NCI-H1417 (cell line): ENCODE measurements at regions not wholly inside any gene's neighbourhood (a gene's known extent, or its start where the extent isn't known, plus 50 kb on each side); places are given as distances from the start of the nearest gene placed in this dataset.

Experiments used
- DNase-seq, 3 experiments: peaks; one replicate each; lab custom pipeline; 2025; lab: John Stamatoyannopoulos, UW

- DNase-seq: no peak
Measured at GRCh38 chr6:8276148-8276547, 159.2 kb downstream of the SLC35B3 start.

GRCh38 chr6:8275667-8276066, 159.7 kb downstream of the SLC35B3 start:
- no peak for DNase-seq

- DNase-seq: peak in 1 of 3 experiments; percentile 3
Measured at GRCh38 chr6:8274226-8274625, 161.1 kb downstream of the SLC35B3 start.

DNA sequence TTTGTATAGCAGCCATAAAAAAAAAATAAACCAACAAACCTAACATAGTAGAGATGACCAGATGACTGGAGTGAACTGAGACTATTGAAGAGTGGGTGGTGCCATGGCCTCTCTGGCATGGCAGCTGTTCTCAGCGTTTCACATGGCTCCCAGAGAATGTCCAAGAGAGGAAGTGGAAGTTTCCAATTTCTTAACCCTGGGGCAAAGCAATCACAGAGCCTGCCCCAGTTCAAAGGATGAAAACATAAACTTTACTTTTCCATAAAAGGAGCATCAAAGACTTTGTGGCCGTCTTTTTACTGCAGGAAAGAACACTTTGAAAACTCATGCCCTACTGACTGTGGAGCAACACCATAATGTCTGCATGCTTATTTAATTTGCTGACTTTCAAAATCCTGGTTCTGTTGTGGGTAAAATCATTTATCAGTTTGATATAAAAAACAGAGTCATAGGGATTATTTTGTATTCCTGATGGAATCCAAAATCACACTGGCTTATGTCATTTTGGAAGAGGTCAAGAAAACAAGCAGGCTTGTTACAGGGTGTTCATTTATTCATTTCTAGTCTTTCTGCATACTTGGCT, 165.4 kb downstream of the SLC35B3 start:
- DNase-seq: no peak

DNA sequence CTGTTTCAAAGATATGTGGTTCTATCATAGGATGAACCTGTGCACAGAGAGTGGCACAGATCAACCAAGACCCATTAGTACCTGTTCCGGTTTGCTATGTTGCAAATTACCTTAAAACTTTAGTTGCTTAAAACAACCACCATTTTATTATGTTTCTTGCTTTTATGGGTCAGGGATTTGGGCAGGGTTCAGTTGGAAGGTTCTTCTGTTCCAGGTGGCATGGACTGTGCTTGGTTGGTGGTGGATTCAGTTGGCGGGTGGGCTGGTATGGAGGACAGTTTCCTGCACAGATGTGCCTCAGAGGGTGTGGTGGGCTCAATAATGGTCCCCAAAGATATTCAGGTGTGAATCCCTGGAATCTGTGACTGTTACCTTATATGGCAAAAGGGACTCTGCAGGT, 166.3 kb downstream of the SLC35B3 start:
- DNase-seq: no peak

DNA sequence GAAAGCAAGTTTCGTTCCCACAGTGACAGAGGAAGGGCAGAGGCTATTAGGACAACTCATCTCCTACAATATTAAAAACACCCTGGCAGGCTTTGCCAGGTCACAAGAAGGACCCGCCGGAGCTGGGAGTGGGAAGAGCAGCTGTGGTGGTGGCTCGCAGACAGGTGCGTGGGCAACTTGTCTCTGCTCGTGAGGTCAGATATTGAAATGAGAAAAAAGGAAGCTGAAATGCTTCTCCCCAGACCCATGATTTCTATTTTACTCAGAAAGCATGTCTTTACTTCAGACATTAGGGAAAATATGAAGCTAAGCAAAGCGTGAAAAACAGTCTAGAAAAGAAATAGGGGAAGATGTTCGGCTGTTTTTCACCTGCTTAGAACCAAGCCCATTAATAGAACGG, 166.3 kb upstream of the EEF1E1 start:
- DNase-seq: peak in 1 of 3 experiments; percentile 6

- DNase-seq: no peak
Measured at GRCh38 chr6:8268156-8268555, 165.8 kb upstream of the EEF1E1 start.

GRCh38 chr6:8260610-8261009, 158.3 kb upstream of the EEF1E1 start:
- peak in 1 of 3 experiments; percentile 64 for DNase-seq

DNA sequence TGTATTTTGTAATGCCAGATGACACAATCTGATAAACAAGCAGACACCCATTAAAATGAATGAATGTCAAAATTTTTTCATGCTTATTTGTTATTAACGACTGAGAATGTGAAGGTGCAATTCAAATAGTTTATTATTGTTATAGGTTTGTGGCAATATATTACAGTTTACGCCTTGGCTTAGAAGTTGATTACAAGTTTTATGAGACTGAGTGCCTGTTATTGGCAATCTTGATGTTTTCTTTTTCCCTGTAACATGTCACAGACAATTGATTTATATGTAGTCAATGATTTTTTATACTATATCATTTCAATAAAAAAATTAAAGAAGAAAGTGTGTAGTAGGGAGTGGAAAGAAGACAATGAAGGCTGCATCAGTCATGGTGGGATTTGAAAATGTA, 144.1 kb upstream of the EEF1E1 start:
- no peak for DNase-seq

DNA sequence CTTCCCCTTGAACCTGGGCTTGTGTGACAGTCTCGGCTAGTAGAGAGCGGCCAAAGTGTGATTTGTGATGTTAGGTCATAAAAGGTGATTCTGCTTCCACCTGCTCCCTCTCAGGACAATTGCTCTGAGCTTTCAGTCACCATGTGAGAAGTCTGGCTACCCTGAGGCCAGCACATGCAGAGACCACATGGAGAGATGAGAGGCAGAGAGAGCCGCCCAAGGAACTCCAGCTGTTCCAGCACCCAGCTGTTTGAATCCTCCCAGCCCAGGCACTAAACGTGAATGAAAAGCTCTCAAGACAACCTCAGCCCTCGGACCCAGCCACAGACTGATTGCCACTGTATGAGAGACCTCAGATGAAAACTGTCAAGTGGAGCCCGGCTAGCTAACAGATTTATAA, 143.4 kb upstream of the EEF1E1 start:
- DNase-seq: peak; percentile 42 to 91 (median 55)

DNA sequence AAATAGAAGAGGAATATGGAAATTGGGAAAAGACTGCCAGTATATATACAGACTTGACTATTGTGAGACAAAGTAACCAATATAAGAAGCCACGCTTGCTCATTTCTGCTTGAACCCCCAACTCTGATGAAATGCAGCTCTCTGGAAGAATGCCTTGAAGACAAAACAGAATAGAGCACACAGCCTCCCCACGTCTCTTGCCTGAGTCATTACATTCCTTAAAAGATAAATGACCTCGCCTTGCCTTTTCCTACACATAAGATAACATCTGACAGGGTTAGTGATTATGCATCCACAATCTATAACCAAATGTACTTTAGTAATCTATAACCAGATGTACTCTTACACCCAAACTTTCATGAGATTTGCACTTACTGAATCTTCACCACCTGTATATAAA, 141.1 kb upstream of the EEF1E1 start:
- DNase-seq: no peak

DNA sequence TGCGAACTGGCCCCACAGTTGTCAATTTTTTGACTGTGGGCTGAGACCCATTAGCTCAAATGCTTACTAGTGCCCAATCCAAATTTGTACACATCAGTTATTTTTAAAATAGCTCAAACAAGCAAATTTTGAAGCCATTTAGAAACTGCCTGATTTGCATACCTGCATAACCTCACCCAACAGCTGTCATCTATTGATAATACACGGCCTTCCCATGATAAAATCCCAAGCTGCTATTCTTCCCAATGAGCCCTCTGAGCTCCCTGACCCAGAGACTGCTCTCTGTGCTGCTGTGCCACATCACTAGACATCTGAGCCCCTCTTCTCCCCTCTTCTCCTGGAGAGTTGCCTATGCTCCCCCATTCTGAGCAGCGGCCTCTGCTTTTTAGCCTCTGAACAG, 140.5 kb upstream of the EEF1E1 start:
- DNase-seq: no peak

DNA sequence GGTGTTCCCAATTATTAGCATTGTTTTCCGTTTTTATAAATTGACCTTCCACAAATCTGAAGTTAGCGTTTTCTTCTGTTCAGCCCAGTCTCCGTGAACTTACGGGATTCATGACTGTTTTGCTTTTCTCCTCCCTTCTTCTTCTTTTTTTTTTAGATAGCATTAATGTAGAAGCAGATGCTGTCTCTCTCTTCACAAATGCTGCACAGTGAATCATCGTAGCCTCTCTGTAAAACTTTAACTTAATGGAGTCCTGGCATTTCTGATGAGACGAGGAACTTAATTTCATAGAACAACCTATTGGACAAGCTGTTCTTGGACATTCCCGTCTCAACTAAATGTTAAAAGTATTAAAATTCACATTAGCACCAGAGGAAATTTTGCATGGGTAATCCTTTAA, 138.0 kb upstream of the EEF1E1 start:
- no peak for DNase-seq

GRCh38 chr6:8238773-8239683, 136.7 kb upstream of the EEF1E1 start:
- DNase-seq: peak in 2 of 3 experiments; percentile 21 to 74

DNA sequence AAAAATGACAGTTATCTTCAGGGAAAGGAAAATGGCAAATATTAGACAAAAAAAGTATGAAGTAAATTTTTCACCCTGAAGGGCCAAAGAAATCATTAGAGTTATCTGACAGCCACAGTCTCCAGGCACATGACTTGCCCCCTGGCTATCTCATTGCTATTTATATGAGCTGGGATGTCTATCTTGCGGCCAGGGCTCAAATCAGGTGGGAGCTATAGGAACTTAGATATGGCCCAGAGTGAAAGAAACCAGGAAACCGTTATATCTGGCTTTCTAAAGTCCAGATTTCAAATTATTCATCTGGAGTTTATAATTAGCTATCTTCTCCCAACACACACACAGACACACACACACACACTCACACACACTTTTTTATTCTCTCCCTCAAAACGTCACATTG, 135.3 kb upstream of the EEF1E1 start:
- DNase-seq: no peak

DNA sequence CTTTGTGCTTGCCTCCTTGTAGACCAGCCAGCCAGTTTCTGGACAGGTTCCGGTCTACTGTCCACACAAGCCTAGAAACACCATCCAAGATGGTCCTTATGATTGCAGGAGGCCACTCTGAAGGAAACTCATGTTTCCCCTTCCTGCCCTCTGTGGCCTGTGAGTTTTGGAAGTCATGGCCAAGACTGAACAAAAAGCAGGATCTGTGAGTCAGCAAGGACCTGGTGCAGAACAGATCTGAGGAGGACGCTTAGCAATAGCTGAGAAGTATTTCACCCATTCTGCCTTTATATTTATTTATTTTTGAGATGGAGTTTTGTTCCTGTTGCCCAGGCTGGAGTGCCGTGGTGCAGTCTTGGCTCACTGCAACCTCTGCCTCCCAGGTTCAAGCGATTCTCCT, 134.6 kb upstream of the EEF1E1 start:
- DNase-seq: no peak

DNA sequence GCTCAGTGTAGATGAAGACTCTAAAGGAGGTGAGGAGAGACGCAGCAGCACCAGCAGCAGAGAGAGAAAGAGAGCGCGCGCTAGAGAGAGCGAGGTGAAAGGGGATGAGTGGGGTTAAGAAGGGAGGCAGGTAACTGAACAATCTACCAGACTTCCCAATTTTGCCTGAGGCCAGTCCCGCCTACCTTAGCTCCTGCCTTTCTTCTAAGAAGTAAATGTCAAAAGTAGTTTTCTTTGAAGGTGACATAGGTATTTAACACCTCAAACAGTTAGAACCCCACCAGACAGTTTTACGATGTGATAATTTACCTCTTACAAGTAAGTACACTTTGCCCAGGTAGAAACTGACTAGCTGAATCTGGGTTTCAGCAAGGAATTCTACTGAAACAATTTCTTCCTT, 132.0 kb upstream of the EEF1E1 start:
- no peak for DNase-seq

GRCh38 chr6:8231956-8232355, 129.6 kb upstream of the EEF1E1 start:
- DNase-seq: no peak

- peak in 2 of 3 experiments; percentile 23 to 57 for DNase-seq
Measured at GRCh38 chr6:8229915-8230756, 127.8 kb upstream of the EEF1E1 start.

GRCh38 chr6:8225113-8225512, 122.8 kb upstream of the EEF1E1 start:
- no peak for DNase-seq

GRCh38 chr6:8223678-8224077, 121.3 kb upstream of the EEF1E1 start:
- DNase-seq: no peak

DNA sequence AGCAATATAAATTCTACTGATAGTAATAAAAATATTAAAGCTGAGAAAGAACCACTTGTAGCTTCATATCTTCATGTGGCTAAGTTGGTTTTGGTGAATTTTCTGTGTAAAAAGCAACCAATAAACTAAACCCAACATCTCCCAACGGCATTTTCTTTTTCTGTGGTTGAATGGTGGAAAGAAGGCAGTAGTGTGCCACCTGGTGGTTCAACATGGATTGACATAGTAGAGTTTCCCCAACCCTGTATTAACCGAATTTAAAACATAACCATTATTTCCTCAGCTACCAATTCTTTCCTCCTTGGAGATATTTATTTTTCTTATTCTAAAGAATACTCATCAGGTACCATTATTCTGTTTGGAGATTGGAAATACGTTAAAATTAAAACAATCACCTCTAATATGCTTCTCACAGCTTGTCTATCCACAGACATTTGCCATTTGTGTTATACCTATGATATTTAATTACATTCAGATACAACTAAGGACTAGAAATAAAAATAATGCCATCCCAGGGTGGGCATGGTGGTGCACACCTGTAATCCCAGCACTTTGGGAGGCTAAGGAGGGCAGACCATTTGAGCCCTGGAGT, 117.1 kb upstream of the EEF1E1 start:
- DNase-seq: peak; percentile 15 to 69 (median 43)
